ENCODE measurements at regions not wholly inside any gene's neighbourhood (a gene's known extent, or its start where the extent isn't known, plus 50 kb on each side); places are given as distances from the start of the nearest gene placed in this dataset.
A peak's percentile ranks its signal among the peaks of the same experiment; 100 is the strongest.

- Histone ChIP-seq H3K27ac (ENCODE audit: low read depth, low read length) (no peak overlapping the region), H3K9ac (ENCODE audit: low read depth, low read length) (no peak overlapping the region), H3K4me1 (ENCODE audit: control insufficient read depth, insufficient read depth, low read length) (no peaks in the 10 kb centered on the region), H3K9me3 (ENCODE audit: control insufficient read depth, insufficient read depth, low read length) (no peaks in the 10 kb centered on the region), H3K36me3 (ENCODE audit: control insufficient read depth, insufficient read depth, low read length) (no peaks in the 10 kb centered on the region), H3K4me3 (ENCODE audit: low read depth, low read length) (no peak overlapping the region), H3K27me3 (ENCODE audit: control insufficient read depth, insufficient read depth, low read length) (no peaks in the 10 kb centered on the region)
These were observed 275.2 kb downstream of the ACTR3B start for GRCh38 chr7:153034791-153035190.

GRCh38 chr7:153036396-153037063, 277.0 kb downstream of the ACTR3B start:
- Histone ChIP-seq H3K27me3 (ENCODE audit: control insufficient read depth, insufficient read depth, low read length) (no peaks in the 10 kb centered on the region), H3K4me3 (ENCODE audit: low read depth, low read length) (no peak overlapping the region), H3K9ac (ENCODE audit: low read depth, low read length) (no peak overlapping the region), H3K4me1 (ENCODE audit: control insufficient read depth, insufficient read depth, low read length) (no peaks in the 10 kb centered on the region), H3K27ac (ENCODE audit: low read depth, low read length) (no peak overlapping the region), H3K9me3 (ENCODE audit: control insufficient read depth, insufficient read depth, low read length) (no peaks in the 10 kb centered on the region), H3K36me3 (ENCODE audit: control insufficient read depth, insufficient read depth, low read length) (no peaks in the 10 kb centered on the region)

- Histone ChIP-seq H3K27me3 (ENCODE audit: control insufficient read depth, insufficient read depth, low read length) (no peaks in the 10 kb centered on the region), H3K9me3 (ENCODE audit: control insufficient read depth, insufficient read depth, low read length) (no peaks in the 10 kb centered on the region), H3K36me3 (ENCODE audit: control insufficient read depth, insufficient read depth, low read length) (no peaks in the 10 kb centered on the region), H3K4me1 (ENCODE audit: control insufficient read depth, insufficient read depth, low read length) (no peaks in the 10 kb centered on the region), H3K4me3 (ENCODE audit: low read depth, low read length) (no peak overlapping the region), H3K9ac (ENCODE audit: low read depth, low read length) (no peak overlapping the region), H3K27ac (ENCODE audit: low read depth, low read length) (no peak overlapping the region)
These were observed 283.9 kb downstream of the ACTR3B start for GRCh38 chr7:153043440-153043839.

GRCh38 chr7:153044981-153045380, 285.4 kb downstream of the ACTR3B start:
- Histone ChIP-seq H3K9ac (ENCODE audit: low read depth, low read length) (no peak overlapping the region), H3K4me1 (ENCODE audit: control insufficient read depth, insufficient read depth, low read length) (no peaks in the 10 kb centered on the region), H3K27ac (ENCODE audit: low read depth, low read length) (no peak overlapping the region), H3K4me3 (ENCODE audit: low read depth, low read length) (no peak overlapping the region), H3K9me3 (ENCODE audit: control insufficient read depth, insufficient read depth, low read length) (no peaks in the 10 kb centered on the region), H3K36me3 (ENCODE audit: control insufficient read depth, insufficient read depth, low read length) (no peaks in the 10 kb centered on the region), H3K27me3 (ENCODE audit: control insufficient read depth, insufficient read depth, low read length) (no peaks in the 10 kb centered on the region)

- Histone ChIP-seq H3K4me1 (ENCODE audit: control insufficient read depth, insufficient read depth, low read length) (no peaks in the 10 kb centered on the region), H3K4me3 (ENCODE audit: low read depth, low read length) (no peak overlapping the region), H3K27me3 (ENCODE audit: control insufficient read depth, insufficient read depth, low read length) (no peaks in the 10 kb centered on the region), H3K9ac (ENCODE audit: low read depth, low read length) (no peak overlapping the region), H3K36me3 (ENCODE audit: control insufficient read depth, insufficient read depth, low read length) (no peaks in the 10 kb centered on the region), H3K9me3 (ENCODE audit: control insufficient read depth, insufficient read depth, low read length) (no peaks in the 10 kb centered on the region), H3K27ac (ENCODE audit: low read depth, low read length) (no peak overlapping the region)
These were observed 287.8 kb downstream of the ACTR3B start for GRCh38 chr7:153047079-153047959.

GRCh38 chr7:153052206-153052605, 292.7 kb downstream of the ACTR3B start:
- H3K4me1 ChIP-seq (ENCODE audit: control insufficient read depth, insufficient read depth, low read length), result no peaks in the 10 kb centered on the region

GRCh38 chr7:153061910-153062528, 302.5 kb downstream of the ACTR3B start:
- H3K9ac ChIP-seq (ENCODE audit: low read depth, low read length), result no peak overlapping the region
- H3K4me1 ChIP-seq (ENCODE audit: control insufficient read depth, insufficient read depth, low read length), result no peaks in the 10 kb centered on the region
- H3K4me3 ChIP-seq (ENCODE audit: low read depth, low read length), result no peak overlapping the region
- H3K9me3 ChIP-seq (ENCODE audit: control insufficient read depth, insufficient read depth, low read length), result no peaks in the 10 kb centered on the region
- H3K36me3 ChIP-seq (ENCODE audit: control insufficient read depth, insufficient read depth, low read length), result no peaks in the 10 kb centered on the region
- H3K27ac ChIP-seq (ENCODE audit: low read depth, low read length), result no peak overlapping the region
- H3K27me3 ChIP-seq (ENCODE audit: control insufficient read depth, insufficient read depth, low read length), result no peaks in the 10 kb centered on the region

More at GRCh38 chr7:153052206-153052605, 292.7 kb downstream of the ACTR3B start:
- H3K27me3 ChIP-seq (ENCODE audit: control insufficient read depth, insufficient read depth, low read length), result no peaks in the 10 kb centered on the region
- H3K27ac ChIP-seq (ENCODE audit: low read depth, low read length), result no peak overlapping the region
- no peaks in the 10 kb centered on the region for H3K36me3 ChIP-seq (ENCODE audit: control insufficient read depth, insufficient read depth, low read length)
- no peak overlapping the region for H3K4me3 ChIP-seq (ENCODE audit: low read depth, low read length)
- no peaks in the 10 kb centered on the region for H3K9me3 ChIP-seq (ENCODE audit: control insufficient read depth, insufficient read depth, low read length)
- H3K9ac ChIP-seq (ENCODE audit: low read depth, low read length), result no peak overlapping the region

- no peak overlapping the region for H3K27ac ChIP-seq (ENCODE audit: low read depth, low read length)
- no peak overlapping the region for H3K9ac ChIP-seq (ENCODE audit: low read depth, low read length)
- no peaks in the 10 kb centered on the region for H3K36me3 ChIP-seq (ENCODE audit: control insufficient read depth, insufficient read depth, low read length)
- no peaks in the 10 kb centered on the region for H3K4me1 ChIP-seq (ENCODE audit: control insufficient read depth, insufficient read depth, low read length)
- H3K27me3 ChIP-seq (ENCODE audit: control insufficient read depth, insufficient read depth, low read length), result no peaks in the 10 kb centered on the region
- H3K4me3 ChIP-seq (ENCODE audit: low read depth, low read length), result no peak overlapping the region
- H3K9me3 ChIP-seq (ENCODE audit: control insufficient read depth, insufficient read depth, low read length), result no peaks in the 10 kb centered on the region
These were observed 305.5 kb downstream of the ACTR3B start for GRCh38 chr7:153065051-153065450.

GRCh38 chr7:153066711-153067110, 307.2 kb downstream of the ACTR3B start:
- Histone ChIP-seq H3K9ac (ENCODE audit: low read depth, low read length) (no peak overlapping the region), H3K9me3 (ENCODE audit: control insufficient read depth, insufficient read depth, low read length) (no peaks in the 10 kb centered on the region), H3K4me1 (ENCODE audit: control insufficient read depth, insufficient read depth, low read length) (no peaks in the 10 kb centered on the region), H3K4me3 (ENCODE audit: low read depth, low read length) (no peak overlapping the region), H3K27ac (ENCODE audit: low read depth, low read length) (no peak overlapping the region), H3K36me3 (ENCODE audit: control insufficient read depth, insufficient read depth, low read length) (no peaks in the 10 kb centered on the region), H3K27me3 (ENCODE audit: control insufficient read depth, insufficient read depth, low read length) (no peaks in the 10 kb centered on the region)

- no peaks in the 10 kb centered on the region for H3K36me3 ChIP-seq (ENCODE audit: control insufficient read depth, insufficient read depth, low read length)
- H3K4me1 ChIP-seq (ENCODE audit: control insufficient read depth, insufficient read depth, low read length), result 0 out of 2 replicates have a peak, but pooled peaks cover 5% of the 10 kb centered on the region
- H3K27me3 ChIP-seq (ENCODE audit: control insufficient read depth, insufficient read depth, low read length), result no peaks in the 10 kb centered on the region
- H3K9me3 ChIP-seq (ENCODE audit: control insufficient read depth, insufficient read depth, low read length), result no peaks in the 10 kb centered on the region
- no peak overlapping the region for H3K9ac ChIP-seq (ENCODE audit: low read depth, low read length)
- no peak overlapping the region for H3K27ac ChIP-seq (ENCODE audit: low read depth, low read length)
- no peak overlapping the region for H3K4me3 ChIP-seq (ENCODE audit: low read depth, low read length)
These were observed 310.6 kb downstream of the ACTR3B start for GRCh38 chr7:153070141-153070540.

GRCh38 chr7:153072806-153073205, 313.3 kb downstream of the ACTR3B start:
- H3K4me3 ChIP-seq (ENCODE audit: low read depth, low read length), result no peak overlapping the region
- H3K27ac ChIP-seq (ENCODE audit: low read depth, low read length), result peak overlapping the region; percentile 2
- H3K9ac ChIP-seq (ENCODE audit: low read depth, low read length), result no peak overlapping the region
- no peaks in the 10 kb centered on the region for H3K36me3 ChIP-seq (ENCODE audit: control insufficient read depth, insufficient read depth, low read length)
- no peaks in the 10 kb centered on the region for H3K27me3 ChIP-seq (ENCODE audit: control insufficient read depth, insufficient read depth, low read length)
- H3K4me1 ChIP-seq (ENCODE audit: control insufficient read depth, insufficient read depth, low read length), result 0 out of 2 replicates have a peak, but pooled peaks cover 5% of the 10 kb centered on the region
- H3K9me3 ChIP-seq (ENCODE audit: control insufficient read depth, insufficient read depth, low read length), result no peaks in the 10 kb centered on the region

All from HUES48 (cell line).